Femur (tissue), 1 donor: ENCODE measurements at regions not wholly inside any gene's neighbourhood (a gene's known extent, or its start where the extent isn't known, plus 50 kb on each side); places are given as distances from the start of the nearest gene placed in this dataset.

Experiments used
- DNase-seq: peaks from one replicate; pipeline ENCODE4 v3.0.0-alpha.2; 2017

DNA sequence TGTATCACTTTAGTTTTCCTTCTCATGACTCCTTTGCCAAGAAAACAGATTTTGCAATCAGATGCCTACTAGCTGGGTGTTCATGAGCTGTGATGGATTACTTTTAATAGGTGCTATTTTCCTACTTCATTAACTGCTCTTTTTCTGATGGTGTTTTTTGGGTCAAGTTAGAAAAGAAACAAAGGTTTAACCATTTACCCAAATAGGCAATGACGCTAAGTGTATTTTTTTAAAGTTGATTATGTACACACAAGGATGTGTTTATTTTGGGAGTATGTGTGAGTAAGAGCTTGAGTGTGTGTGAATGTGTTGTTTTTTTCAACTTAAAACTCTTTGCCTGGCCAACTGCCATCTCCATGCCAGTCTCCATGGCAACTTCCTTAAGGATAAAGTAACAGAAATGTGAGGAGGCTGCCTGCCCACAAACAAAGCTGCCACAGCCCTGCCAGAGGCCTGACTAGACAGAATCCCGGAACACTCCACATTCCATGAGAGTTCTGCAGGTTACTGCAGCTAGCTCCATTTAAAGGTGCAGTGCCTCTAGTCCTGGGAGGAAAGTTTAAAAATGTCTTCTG, 215.6 kb upstream of the RBMS3 start:
- DNase-seq, result peak; percentile 89

DNA sequence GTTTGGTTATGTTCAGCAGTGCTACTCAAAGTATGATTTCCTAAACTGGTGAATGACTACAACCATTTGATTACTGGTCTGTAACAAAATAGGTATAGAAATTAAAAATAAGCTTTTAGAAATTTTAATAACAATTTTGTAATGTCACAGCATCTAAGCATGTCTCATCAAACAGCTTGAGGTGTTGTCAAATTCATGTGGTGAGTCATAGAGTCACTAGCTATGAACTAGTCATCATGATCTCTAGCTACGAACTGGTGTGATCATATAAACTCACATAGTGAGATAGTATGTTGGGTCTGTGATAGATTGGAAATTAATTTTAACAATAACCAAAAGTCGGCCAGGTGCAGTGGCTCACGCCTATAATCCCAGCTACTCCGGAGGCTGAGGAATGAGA, 213.9 kb upstream of the RBMS3 start:
- no peak for DNase-seq

DNA sequence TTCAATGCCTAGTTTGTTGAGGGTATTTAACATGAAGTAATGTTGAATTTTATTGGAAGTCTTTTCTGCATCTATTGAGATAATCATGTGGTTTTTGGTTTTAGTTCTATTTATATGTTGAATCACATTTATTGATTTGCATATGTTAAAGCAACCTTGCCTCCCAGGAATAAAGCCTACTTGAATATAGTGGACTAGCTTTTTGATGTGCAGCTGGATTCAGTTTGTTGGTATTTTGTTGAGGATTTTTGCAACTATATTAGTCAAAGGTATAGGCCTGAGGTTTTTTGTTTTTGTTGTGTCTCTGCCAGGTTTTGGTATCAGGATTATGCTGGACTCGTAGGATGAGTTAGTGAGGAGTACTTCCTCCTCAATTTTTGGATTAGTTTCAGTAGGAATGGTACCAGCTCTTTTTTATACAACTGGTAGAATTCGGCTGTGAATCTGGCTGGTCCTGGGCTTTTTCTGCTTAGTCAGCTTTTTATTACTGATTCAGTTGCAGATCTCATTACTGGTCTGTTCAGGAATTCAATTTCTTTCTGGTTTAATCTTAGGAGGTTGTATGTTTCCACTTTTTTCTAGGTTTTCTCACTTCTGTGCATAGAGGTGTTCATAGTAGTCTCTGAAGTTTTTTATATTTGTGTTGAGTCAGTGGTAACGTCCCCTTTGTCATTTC, 209.8 kb upstream of the RBMS3 start:
- DNase-seq, result no peak

GRCh38 chr3:29072611-29073010, 208.3 kb upstream of the RBMS3 start:
- DNase-seq, result no peak

DNA sequence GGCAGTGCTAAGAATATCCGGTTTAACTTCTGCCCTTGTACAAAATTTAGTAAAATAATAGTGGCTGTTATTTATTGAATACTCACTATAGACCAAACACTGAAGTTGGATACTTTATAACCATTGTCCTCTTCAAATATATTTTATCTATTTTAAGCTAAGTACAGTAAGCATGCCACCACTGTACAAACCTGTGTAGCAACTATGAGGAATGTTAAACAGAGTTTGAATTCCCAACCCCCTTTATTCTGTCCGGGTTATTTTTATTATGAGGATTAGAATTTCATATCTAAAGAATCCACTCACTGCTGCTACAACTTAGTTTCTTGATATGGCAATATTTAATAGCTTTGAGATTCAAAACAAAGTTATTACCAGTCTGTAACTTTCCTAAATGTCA, 203.5 kb upstream of the RBMS3 start:
- DNase-seq, result no peak

DNA sequence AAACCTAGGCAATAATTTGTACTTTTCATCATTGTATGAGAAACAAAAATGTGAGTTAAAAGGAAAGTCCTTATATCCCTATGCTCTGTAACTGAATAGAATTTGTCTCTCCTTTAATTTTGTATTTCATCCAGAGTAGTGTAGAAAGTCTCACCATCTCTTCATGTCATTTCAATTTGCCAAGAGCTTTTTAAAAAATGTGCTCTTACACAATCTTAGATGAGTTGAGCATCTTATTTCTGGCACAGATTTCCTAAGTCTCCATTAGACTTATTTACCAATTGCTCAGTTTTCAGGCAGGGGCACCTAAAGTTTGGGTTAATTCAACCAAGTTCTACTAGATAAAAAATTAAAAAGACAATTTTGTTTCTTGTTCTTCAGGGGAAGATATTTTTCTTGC, 201.5 kb upstream of the RBMS3 start:
- no peak for DNase-seq

DNA sequence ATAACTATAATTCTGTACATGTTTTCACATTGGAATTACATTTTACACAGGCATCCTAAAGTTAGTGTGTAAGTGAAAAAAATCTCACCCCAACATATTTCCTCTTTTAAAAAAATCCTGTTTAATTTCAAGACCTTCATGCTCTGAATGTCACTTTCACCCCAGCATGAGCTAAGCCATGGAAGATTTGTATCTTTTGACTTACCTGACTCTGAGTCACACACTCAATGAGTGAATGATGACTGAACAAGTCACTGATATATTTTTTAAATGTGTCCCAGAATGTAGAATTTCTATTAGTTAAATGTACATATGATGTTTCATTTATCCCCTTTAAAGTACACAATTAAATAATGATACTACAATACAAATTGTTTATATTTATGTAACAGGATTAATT, 199.9 kb upstream of the RBMS3 start:
- no peak for DNase-seq

GRCh38 chr3:29083081-29083480, 197.8 kb upstream of the RBMS3 start:
- DNase-seq, result no peak

DNA sequence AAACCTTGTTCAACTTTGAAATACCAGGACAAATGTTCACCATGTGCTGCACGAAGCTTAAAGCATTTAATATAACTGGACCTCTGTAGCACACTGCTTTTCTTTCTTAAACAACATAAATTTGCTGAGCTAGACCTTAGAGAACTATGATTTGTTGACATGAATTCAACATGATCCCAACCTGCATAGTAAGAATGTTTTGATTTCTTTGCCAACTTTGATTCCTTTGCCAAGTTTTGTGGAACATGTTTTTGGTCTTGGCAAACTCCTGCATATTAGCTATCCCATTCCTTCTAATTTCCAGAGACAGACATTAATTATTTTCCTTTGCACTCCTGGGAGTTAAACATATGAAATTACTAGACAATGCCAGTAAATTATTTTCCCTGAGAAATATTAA, 197.2 kb upstream of the RBMS3 start:
- no peak for DNase-seq

- no peak for DNase-seq
These were observed 192.3 kb upstream of the RBMS3 start for GRCh38 chr3:29088579-29088978.

DNA sequence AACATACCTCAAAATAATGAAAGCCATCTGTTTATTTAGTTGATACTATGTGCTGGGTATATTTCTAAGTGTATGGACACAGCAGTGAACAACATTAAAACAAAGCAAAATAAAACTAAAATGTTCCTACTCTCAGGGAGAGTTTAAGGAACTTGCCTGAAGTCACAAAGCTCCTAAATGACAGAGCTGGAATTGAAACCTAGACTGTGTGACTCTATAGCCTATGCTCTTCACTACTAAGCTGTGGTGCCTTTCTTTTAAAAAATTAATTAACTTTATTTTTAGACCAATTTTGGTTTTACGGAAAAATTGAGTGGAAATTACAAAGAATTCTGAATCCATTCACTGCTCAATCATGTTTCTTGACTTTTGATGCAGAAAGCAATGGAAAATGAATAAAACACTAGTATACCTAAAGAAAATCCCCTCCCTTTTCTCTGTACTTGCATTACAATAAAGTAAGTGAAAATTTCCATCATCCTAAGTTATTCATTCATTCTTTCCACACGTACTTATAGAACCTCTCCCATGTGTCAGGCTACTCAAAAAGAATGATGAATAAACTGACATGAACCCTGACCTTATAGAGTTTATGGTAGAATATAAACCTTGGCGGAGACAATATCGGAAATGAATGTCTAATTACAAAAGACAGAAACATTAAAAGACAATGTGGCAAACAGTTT, 189.8 kb upstream of the RBMS3 start:
- DNase-seq, result no peak

- no peak for DNase-seq
These were observed 189.2 kb upstream of the RBMS3 start for GRCh38 chr3:29091599-29092189.

DNA sequence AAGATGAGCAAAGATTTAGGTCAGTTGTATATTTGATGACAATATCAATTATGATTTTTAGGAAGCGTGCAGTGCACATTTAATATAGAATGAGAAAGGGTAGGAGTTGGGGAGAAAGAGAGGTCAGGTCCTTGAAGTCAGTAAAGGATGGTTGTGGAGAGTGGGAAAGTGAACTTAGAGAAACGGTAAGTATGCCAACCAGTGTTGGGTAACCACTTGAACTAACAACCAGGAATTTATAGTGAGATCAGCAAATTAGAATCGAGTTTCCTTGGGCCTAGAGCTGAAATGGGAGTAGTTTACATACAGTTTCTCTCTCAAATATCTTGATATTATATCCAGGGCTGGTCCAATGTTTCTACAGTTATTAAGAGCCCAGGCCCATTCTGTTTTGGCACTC, 188.5 kb upstream of the RBMS3 start:
- no peak for DNase-seq

DNA sequence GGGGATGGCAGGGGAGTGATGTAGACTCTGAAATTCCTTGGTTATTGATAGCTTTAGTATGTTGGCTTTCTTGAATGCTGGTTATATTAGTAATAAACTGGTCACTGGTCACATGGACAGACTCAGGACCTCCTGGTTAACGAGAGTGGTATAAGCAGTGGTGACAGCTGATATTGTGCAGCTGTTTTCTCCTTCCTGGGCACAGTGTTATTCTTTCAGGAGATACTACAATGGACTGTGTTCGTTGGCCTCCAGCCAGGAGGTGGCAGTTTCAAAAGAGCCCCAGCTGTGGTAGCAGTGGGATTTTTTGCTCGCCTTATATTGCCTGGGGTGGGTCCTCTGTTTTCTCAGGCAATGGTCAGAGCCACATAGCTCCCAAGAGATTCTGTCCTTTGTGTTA, 181.6 kb upstream of the RBMS3 start:
- peak; percentile 21 for DNase-seq

GRCh38 chr3:29099775-29100174, 181.1 kb upstream of the RBMS3 start:
- no peak for DNase-seq

DNA sequence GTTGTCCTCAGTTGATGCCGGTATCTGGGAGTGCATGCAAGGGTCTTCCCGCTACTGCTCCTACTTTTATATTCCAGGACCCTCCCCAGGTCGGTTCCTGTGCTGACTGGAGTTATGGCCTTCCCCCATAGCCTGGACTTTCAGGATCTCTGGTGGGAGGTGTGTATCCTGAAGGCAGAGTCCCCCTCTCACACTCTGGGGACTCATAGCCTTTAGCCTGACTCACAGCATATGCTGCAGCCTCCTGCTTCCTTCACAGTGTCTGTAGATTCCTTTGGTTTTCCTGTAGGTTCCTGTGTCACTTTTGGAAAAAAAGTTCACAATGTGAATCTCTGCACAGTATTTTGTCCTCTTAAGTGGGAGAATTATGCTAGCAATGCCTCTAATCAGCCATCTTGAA, 180.6 kb upstream of the RBMS3 start:
- DNase-seq, result no peak

DNA sequence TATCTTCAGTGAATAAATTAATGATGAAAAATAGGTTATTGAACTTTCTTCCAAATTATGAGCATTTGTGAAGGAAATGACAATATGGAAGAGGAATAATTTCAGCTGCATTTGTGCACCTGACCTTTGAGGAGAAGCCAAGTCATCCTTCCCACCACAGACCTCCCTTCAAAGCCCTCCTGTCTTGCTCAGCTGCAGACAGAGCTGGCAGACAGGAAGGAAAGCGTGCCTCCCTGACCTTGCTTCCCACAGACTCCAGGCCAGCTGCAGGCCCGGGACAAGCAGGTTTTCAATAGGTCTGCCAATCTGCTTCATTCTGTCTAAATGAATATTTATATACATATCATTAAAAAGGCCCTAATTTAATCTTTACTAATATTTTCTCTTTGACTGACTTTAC, 152.9 kb upstream of the RBMS3 start:
- DNase-seq, result no peak

- DNase-seq, result no peak
These were observed 143.3 kb upstream of the RBMS3 start for GRCh38 chr3:29137601-29138000.

DNA sequence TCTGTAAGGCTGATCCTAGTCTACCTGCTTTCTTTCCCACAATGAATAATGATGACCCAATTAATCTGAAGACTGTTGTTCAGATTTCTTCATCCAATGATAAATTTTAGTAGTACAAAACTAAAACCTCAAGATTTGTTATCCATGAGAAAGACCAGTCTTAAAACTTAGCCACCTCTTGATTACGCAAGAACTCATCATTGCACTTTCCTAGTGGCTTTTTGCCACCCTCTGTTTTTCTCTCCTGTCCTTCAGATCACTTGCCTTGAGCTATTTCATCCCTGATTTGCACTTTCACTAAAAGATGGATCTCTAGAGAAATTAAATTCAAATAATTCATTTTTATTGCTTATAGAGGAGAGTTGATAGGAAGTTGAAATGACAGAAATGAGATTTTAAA, 142.7 kb upstream of the RBMS3 start:
- DNase-seq, result no peak

- peak; percentile 23 for DNase-seq
These were observed 140.2 kb upstream of the RBMS3 start for GRCh38 chr3:29140666-29141065.

GRCh38 chr3:29141197-29141917, 139.5 kb upstream of the RBMS3 start:
- DNase-seq, result peak; percentile 31

- peak; percentile 22 for DNase-seq
These were observed 139.0 kb upstream of the RBMS3 start for GRCh38 chr3:29141918-29142275.

GRCh38 chr3:29143151-29143550, 137.7 kb upstream of the RBMS3 start:
- no peak for DNase-seq

- no peak for DNase-seq
These were observed 136.5 kb upstream of the RBMS3 start for GRCh38 chr3:29144361-29144760.
